GM23248 (cell line): ENCODE measurements at regions not wholly inside any gene's neighbourhood (a gene's known extent, or its start where the extent isn't known, plus 50 kb on each side); places are given as distances from the start of the nearest gene placed in this dataset.

Experiments used
- EZH2 ChIP-seq: fragments of 200-600 bp; sonication (generic); IDR thresholded peaks from 2 replicates; pipeline ENCODE4 v1.6.1; 2018; ENCODE audit warnings: antibody characterized with exemption, mild to moderate bottlenecking; ENCODE audit not compliant: insufficient read depth, poor library complexity, severe bottlenecking
- EZH2phosphoT487 ChIP-seq: fragments of 200-600 bp; sonication (generic); IDR thresholded peaks from 2 replicates; pipeline ENCODE4 v1.6.1; 2018; ENCODE audit warnings: antibody characterized with exemption, moderate library complexity, mild to moderate bottlenecking, low read depth; ENCODE audit not compliant: insufficient read depth

DNA sequence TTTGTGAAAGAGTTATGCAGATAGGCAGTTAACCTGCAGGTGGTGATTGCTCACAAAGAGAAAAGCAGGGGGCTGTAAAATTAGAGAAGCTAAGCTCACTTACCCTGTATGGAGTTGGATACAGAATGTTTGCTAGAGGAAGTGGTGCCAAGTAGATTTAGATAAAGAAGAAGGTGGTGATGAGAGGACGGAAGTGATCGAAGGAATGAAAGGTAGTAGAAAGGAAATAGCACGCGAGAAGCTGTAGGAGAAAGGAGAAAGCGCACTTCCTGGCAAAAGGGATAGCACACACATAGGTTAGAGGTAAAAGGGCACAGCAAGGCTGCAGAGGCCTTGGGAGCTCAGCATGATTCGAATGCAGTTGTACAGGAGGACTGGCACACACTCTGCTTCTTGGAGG lies 87.3 kb upstream of the CTSC start:
- TF ChIP-seq EZH2: no peak
- TF ChIP-seq EZH2phosphoT487: no peak
